GM12878 (cell line): ENCODE measurements at regions not wholly inside any gene's neighbourhood (a gene's known extent, or its start where the extent isn't known, plus 50 kb on each side); places are given as distances from the start of the nearest gene placed in this dataset.

ENCODE experiments used
- ATAC-seq: fragments of 200-7000 bp; cut with Tn5 transposase; 3 replicates; pipeline ENCODE4 v1.9.1; 2020; ENCODE audit warnings: mild to moderate bottlenecking, moderate library complexity
- BruUV-seq: library from RNA; stranded (reverse); fragments of 400-500 nt; replicated peaks from 2 replicates; lab custom pipeline; 2021; lab: Mats Ljungman, UMichigan
- CTCF ChIA-PET: fragments of 300-600 bp; sonication (Branson Sonifier 250); formaldehyde crosslinking; extraction: SDS; loops from one replicate; lab custom pipeline; 2021; ENCODE audit warnings: inconsistent platforms; lab: Yijun Ruan, JAX
- POLR2A ChIA-PET: fragments of 350-600 bp; formaldehyde crosslinking; extraction: SDS; loops from one replicate; lab custom pipeline; 2021; ENCODE audit warnings: inconsistent platforms; lab: Charles Lee
- RAD21 ChIA-PET: fragments of 300-600 bp; sonication (Branson Sonifier 250); formaldehyde crosslinking; loops from one replicate; lab custom pipeline; 2023; ENCODE audit warnings: antibody characterized with exemption; ENCODE audit not compliant: unreplicated experiment; lab: Charles Lee
- SMC1A ChIA-PET: fragments of 300-600 bp; sonication (Branson Sonifier 250); formaldehyde crosslinking; loops from one replicate; lab custom pipeline; 2023; ENCODE audit not compliant: unreplicated experiment, uncharacterized antibody; lab: Charles Lee
- DNase-seq: peaks from one replicate; pipeline ENCODE4 v3.0.0-alpha.2; 2011; ENCODE audit warnings: low read depth, low spot score
- FAIRE-seq: peaks from 3 replicates; lab custom pipeline; 2011; peaks lifted over from hg19 to GRCh38; lab: Jason Lieb, UNC
- H2AFZ ChIP-seq: 2 replicates; pipeline ENCODE4 v1.6.0; 2011; ENCODE audit warnings: low read depth, low read length, control low read depth; ENCODE audit not compliant: control insufficient read depth
- H3K27ac ChIP-seq: 2 replicates; pipeline ENCODE4 v1.5.1; 2011; ENCODE audit warnings: control low read depth; ENCODE audit not compliant: control insufficient read depth, insufficient read depth
- H3K27me3 ChIP-seq, 2 experiments: replicated peaks in 1 of 2; 2 replicates each; pipeline versions ENCODE4 v1.6.0 to v1.6.1; 2011; ENCODE audit warnings: low read length in 1 of 2; ENCODE audit not compliant: control insufficient read depth in 2 of 2, insufficient read depth in 2 of 2
- H3K36me3 ChIP-seq, 2 experiments: 2 replicates each; pipeline ENCODE4 v1.5.1; 2011; ENCODE audit warnings: low read length in 1 of 2; ENCODE audit not compliant: control insufficient read depth in 2 of 2, insufficient read depth in 2 of 2
- H3K4me1 ChIP-seq: 2 replicates; pipeline ENCODE4 v1.6.1; 2011; ENCODE audit warnings: mild to moderate bottlenecking, low read length, moderate library complexity, mixed read lengths; ENCODE audit not compliant: control insufficient read depth, insufficient read depth
- H3K4me2 ChIP-seq: 2 replicates; pipeline ENCODE4 v1.6.0; 2011; ENCODE audit warnings: control low read depth; ENCODE audit not compliant: control insufficient read depth, insufficient read depth
- H3K4me3 ChIP-seq: fragments of 200-600 bp; sonication (generic); 2 replicates; pipeline ENCODE4 v1.5.1; 2016
- H3K79me2 ChIP-seq: 2 replicates; pipeline ENCODE4 v1.6.0; 2011; ENCODE audit warnings: low read length; ENCODE audit not compliant: control insufficient read depth, insufficient read depth
- H3K9ac ChIP-seq: 2 replicates; pipeline ENCODE4 v1.8.0; 2011; ENCODE audit warnings: low read length, control low read depth, mixed read lengths; ENCODE audit not compliant: control insufficient read depth, insufficient read depth
- H3K9me3 ChIP-seq: replicated peaks from 3 replicates; pipeline ENCODE4 v1.5.1; 2011; ENCODE audit warnings: mild to moderate bottlenecking, low read length; ENCODE audit not compliant: control insufficient read depth, insufficient read depth
- H4K20me1 ChIP-seq: 2 replicates; pipeline ENCODE4 v1.6.0; 2011; ENCODE audit not compliant: control insufficient read depth, insufficient read depth
- BCL11A ChIP-seq: IDR thresholded peaks from 2 replicates; pipeline ENCODE4 v1.6.1; 2011; ENCODE audit warnings: low read depth, low read length
- ELK1 ChIP-seq: IDR thresholded peaks from 2 replicates; pipeline ENCODE4 v1.6.1; 2012; ENCODE audit warnings: low read depth, low read length, improper control_type of control experiment
- ESRRA ChIP-seq: IDR thresholded peaks from 2 replicates; pipeline ENCODE4 v1.6.1; 2012; ENCODE audit warnings: mild to moderate bottlenecking, low read length, improper control_type of control experiment
- FOXK2 ChIP-seq: fragments of 450-650 bp; IDR thresholded peaks from 2 replicates; pipeline ENCODE4 v1.6.1; 2017; ENCODE audit warnings: mild to moderate bottlenecking, moderate library complexity
- IRF4 ChIP-seq: IDR thresholded peaks from 2 replicates; pipeline ENCODE4 v1.6.1; 2011; ENCODE audit warnings: low read depth, low read length
- MEF2A ChIP-seq: IDR thresholded peaks from 2 replicates; pipeline ENCODE4 v1.6.1; 2011; ENCODE audit warnings: low read depth, mild to moderate bottlenecking, low read length, moderate library complexity; ENCODE audit not compliant: insufficient read depth
- NKRF ChIP-seq: fragments of 450-650 bp; conservative IDR thresholded peaks from 2 replicates; pipeline ENCODE4 v1.6.1; 2017; ENCODE audit warnings: mild to moderate bottlenecking, moderate library complexity
- NRF1 ChIP-seq: conservative IDR thresholded peaks from 2 replicates; pipeline ENCODE4 v1.6.1; 2011; ENCODE audit warnings: mild to moderate bottlenecking, low read depth, low read length, improper control_type of control experiment
- RUNX3 ChIP-seq: IDR thresholded peaks from 2 replicates; pipeline ENCODE4 v1.6.1; 2012; ENCODE audit warnings: low read length, inconsistent platforms
- SP1 ChIP-seq: IDR thresholded peaks from one replicate; pipeline ENCODE4 v1.6.1; 2011; ENCODE audit warnings: low read depth, low read length
- STAT3 ChIP-seq: IDR thresholded peaks from 2 replicates; pipeline ENCODE4 v1.6.1; 2011; ENCODE audit warnings: low read depth, low read length, improper control_type of control experiment
- TCF3 ChIP-seq: IDR thresholded peaks from 2 replicates; pipeline ENCODE4 v1.6.1; 2012; ENCODE audit warnings: low read depth, mild to moderate bottlenecking, low read length, borderline replicate concordance; ENCODE audit not compliant: insufficient read depth
- YY1 ChIP-seq: IDR thresholded peaks from 2 replicates; pipeline ENCODE4 v1.6.1; 2011; ENCODE audit warnings: low read depth, mild to moderate bottlenecking, low read length
- ZBED1 ChIP-seq: IDR thresholded peaks from 2 replicates; pipeline ENCODE4 v1.6.1; 2016; ENCODE audit warnings: borderline replicate concordance
- ZNF24 ChIP-seq: fragments of 450-650 bp; IDR thresholded peaks from 2 replicates; pipeline ENCODE4 v1.6.1; 2017; ENCODE audit warnings: antibody characterized with exemption, mild to moderate bottlenecking
- in situ Hi-C: fragments of 300-500 bp; cut with MboI; formaldehyde crosslinking; loops from 9 replicates; pipeline ENCODE4 v1.14.3; 2018; ENCODE audit warnings: mixed read lengths
- intact Hi-C: fragments of 100-400 bp; cut with micrococcal nuclease; formaldehyde crosslinking; loops from one replicate; pipeline ENCODE4 v1.14.2; 2022; ENCODE audit not compliant: unreplicated experiment
- TF ChIP-seq, protein P1 (sequence below): fragments of 450-650 bp; IDR thresholded peaks from 2 replicates; pipeline ENCODE4 v1.6.1; 2017; ENCODE audit warnings: mild to moderate bottlenecking, low read depth, inconsistent platforms; ENCODE audit not compliant: poor library complexity, severe bottlenecking
- TF ChIP-seq, protein P2 (sequence below): fragments of 450-650 bp; IDR thresholded peaks from 2 replicates; pipeline ENCODE4 v1.6.1; 2017; ENCODE audit warnings: antibody characterized with exemption, mild to moderate bottlenecking, moderate library complexity
- TF ChIP-seq, protein P3 (sequence below): IDR thresholded peaks from 2 replicates; pipeline ENCODE4 v1.6.1; 2011; ENCODE audit warnings: low read depth, mild to moderate bottlenecking, low read length, moderate library complexity, borderline replicate concordance; ENCODE audit errors: extremely low read depth

DNA sequence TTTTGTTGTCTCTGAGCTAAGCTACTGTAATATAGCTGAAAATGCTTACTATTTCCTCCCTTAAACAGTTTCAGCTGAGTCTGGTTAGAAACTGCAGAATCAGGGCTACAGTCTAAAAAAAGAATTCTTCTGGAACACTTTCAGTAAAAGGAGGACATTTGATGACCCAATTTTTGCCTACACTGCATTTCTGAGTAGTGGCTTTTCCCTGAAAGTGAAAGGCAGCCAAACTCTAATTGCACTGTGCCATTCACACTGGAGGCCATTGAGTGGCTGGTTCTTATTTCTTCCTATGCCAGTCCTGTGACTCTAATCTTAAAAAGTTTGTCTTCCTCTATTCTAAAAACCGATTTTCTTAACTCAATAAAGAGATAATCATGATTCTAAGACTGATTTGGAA lies 526.0 kb downstream of the CFAP47 start (continued):
- TF ChIP-seq, protein P1, sequence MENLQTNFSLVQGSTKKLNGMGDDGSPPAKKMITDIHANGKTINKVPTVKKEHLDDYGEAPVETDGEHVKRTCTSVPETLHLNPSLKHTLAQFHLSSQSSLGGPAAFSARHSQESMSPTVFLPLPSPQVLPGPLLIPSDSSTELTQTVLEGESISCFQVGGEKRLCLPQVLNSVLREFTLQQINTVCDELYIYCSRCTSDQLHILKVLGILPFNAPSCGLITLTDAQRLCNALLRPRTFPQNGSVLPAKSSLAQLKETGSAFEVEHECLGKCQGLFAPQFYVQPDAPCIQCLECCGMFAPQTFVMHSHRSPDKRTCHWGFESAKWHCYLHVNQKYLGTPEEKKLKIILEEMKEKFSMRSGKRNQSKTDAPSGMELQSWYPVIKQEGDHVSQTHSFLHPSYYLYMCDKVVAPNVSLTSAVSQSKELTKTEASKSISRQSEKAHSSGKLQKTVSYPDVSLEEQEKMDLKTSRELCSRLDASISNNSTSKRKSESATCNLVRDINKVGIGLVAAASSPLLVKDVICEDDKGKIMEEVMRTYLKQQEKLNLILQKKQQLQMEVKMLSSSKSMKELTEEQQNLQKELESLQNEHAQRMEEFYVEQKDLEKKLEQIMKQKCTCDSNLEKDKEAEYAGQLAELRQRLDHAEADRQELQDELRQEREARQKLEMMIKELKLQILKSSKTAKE: no peak
- TF ChIP-seq STAT3: no peak
- no peak for TF ChIP-seq BCL11A
- TF ChIP-seq ZBED1: no peak
- no peak for TF ChIP-seq ZNF24
- no peak for TF ChIP-seq FOXK2

DNA sequence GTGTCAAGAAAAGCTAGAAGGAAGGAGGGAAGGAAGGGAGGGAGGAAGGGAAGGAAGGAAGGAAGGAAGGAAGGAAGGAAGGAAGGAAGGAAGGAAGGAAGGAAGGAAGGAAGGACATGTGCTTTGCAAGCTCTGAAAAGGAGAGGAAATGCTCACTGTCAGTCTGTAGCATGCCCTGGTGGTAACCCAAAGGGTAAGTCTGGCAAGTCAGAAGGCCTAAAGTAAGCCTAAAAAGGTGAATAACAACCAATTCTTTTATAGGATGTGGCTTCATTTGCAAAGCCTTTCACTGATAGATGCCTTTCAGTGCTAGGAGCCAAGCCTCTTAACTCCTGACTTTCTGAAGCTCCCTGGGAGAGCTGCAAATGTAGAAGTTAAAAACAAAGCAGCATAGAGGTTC lies 542.6 kb downstream of the CFAP47 start:
- intact Hi-C loops: no loop called here
- H3K27me3 ChIP-seq: no peaks in the 10 kb centered on the region
- no peaks in the 10 kb centered on the region for H3K4me1 ChIP-seq
- H2AFZ ChIP-seq: no peak overlapping the region
- H3K4me3 ChIP-seq: no peak overlapping the region
- no peaks in the 10 kb centered on the region for H3K36me3 ChIP-seq
- RAD21 ChIA-PET: no interaction called here
- no peak overlapping the region for H3K27ac ChIP-seq
- no peak overlapping the region for H3K4me2 ChIP-seq
- no peaks in the 10 kb centered on the region for H3K79me2 ChIP-seq
- no peak for ATAC-seq
- POLR2A ChIA-PET: no interaction called here
- in situ Hi-C loops: no loop called here
- H3K9me3 ChIP-seq: no peaks in the 10 kb centered on the region
- CTCF ChIA-PET: no interaction called here
- SMC1A ChIA-PET: no interaction called here
- DNase-seq: no peak
- H3K9ac ChIP-seq: no peak overlapping the region
- FAIRE-seq: no peak
- H4K20me1 ChIP-seq: no peaks in the 10 kb centered on the region
- no TSS peak for BruUV-seq
- TF ChIP-seq NRF1 (no peak), YY1 (no peak), RUNX3 (no peak), SP1 (no peak), IRF4 (no peak), ESRRA (no peak), TCF3 (no peak), NKRF (no peak), ELK1 (no peak), MEF2A (no peak)
- TF ChIP-seq, protein P2, sequence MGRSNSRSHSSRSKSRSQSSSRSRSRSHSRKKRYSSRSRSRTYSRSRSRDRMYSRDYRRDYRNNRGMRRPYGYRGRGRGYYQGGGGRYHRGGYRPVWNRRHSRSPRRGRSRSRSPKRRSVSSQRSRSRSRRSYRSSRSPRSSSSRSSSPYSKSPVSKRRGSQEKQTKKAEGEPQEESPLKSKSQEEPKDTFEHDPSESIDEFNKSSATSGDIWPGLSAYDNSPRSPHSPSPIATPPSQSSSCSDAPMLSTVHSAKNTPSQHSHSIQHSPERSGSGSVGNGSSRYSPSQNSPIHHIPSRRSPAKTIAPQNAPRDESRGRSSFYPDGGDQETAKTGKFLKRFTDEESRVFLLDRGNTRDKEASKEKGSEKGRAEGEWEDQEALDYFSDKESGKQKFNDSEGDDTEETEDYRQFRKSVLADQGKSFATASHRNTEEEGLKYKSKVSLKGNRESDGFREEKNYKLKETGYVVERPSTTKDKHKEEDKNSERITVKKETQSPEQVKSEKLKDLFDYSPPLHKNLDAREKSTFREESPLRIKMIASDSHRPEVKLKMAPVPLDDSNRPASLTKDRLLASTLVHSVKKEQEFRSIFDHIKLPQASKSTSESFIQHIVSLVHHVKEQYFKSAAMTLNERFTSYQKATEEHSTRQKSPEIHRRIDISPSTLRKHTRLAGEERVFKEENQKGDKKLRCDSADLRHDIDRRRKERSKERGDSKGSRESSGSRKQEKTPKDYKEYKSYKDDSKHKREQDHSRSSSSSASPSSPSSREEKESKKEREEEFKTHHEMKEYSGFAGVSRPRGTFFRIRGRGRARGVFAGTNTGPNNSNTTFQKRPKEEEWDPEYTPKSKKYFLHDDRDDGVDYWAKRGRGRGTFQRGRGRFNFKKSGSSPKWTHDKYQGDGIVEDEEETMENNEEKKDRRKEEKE: no peak
- TF ChIP-seq, protein P3, sequence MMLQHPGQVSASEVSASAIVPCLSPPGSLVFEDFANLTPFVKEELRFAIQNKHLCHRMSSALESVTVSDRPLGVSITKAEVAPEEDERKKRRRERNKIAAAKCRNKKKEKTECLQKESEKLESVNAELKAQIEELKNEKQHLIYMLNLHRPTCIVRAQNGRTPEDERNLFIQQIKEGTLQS: no peak
